GF-D8 (cell line): ENCODE measurements at regions not wholly inside any gene's neighbourhood (a gene's known extent, or its start where the extent isn't known, plus 50 kb on each side); places are given as distances from the start of the nearest gene placed in this dataset.
"Not testable (repeated sequence)": the region's sequence is repeated elsewhere in the genome, so short reads cannot be mapped to it uniquely, and the experiment has no call there.

ENCODE experiments used
- DNase-seq: peaks from one replicate; lab custom pipeline; 2025; lab: John Stamatoyannopoulos, UW

- no peak for DNase-seq
These were observed 348.3 kb downstream of the CGGBP1 start for GRCh38 chr3:87710511-87710910.

GRCh38 chr3:87710028-87710427 is 348.8 kb downstream of the CGGBP1 start:
- DNase-seq: no peak

- DNase-seq: no peak
These were observed 352.6 kb downstream of the CGGBP1 start for GRCh38 chr3:87706176-87706575.

DNA sequence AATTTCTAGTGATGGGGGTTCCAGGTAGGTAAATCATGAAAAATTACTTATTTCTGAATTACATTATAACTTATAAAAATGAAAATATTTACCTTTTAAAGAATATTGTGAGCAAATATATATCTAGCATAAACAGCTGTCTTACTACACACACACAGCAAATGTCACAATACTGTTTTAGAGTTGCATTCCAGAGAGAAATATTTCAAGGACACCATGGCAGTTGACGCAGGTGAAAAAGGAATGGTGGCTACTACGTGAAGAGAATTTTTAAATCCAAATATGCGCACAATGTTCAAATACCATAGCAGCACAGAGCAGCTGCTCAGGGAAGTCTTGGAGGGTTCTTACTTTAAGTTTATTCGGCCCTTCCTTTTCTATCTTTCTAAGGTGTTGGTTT is 356.2 kb downstream of the CGGBP1 start:
- DNase-seq: no peak

GRCh38 chr3:87696124-87697013 is 362.4 kb downstream of the CGGBP1 start:
- DNase-seq: no peak

GRCh38 chr3:87694678-87695077 is 364.1 kb downstream of the CGGBP1 start:
- no peak for DNase-seq

DNA sequence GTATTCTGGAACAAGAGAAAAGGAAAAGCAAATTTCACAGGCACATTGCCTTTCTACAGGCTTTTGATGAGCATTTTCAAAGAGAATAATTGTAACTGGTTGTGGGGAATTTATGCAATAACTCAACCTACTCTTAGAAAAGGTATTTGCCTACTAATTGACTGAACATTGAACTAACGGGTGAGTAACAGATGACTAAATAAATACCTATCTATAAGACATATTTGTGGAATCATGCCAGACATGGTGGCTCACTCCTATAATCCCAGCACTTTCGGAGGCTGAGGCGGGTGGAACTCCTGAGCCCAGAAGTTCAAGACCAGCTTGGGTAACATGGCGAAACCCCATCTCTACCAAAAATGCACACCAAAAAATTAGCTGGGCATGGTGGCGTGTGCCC is 367.7 kb downstream of the CGGBP1 start:
- DNase-seq: no peak

GRCh38 chr3:87678984-87679660 is 379.7 kb downstream of the CGGBP1 start:
- DNase-seq: not testable (repeated sequence)

- DNase-seq: no peak
These were observed 384.2 kb downstream of the CGGBP1 start for GRCh38 chr3:87674397-87675161.

DNA sequence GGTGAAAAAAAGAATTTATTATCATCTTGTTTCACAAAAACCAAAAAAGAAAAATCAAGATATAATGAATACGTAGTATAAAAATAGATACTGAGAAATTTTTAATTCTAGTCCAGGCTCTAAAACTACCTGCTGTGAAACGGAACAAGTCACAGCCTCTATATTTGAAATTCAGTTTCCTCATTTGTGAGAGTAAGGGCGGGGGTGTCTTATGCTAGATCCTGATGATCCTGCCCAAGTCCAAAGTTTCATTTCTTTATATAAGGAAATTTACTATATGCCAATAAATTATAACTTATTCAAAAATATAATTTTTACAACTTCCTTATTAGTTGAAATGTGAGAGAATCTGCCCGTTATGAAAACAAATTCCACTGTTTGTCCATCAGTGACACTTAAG is 385.7 kb downstream of the CGGBP1 start:
- no peak for DNase-seq

DNA sequence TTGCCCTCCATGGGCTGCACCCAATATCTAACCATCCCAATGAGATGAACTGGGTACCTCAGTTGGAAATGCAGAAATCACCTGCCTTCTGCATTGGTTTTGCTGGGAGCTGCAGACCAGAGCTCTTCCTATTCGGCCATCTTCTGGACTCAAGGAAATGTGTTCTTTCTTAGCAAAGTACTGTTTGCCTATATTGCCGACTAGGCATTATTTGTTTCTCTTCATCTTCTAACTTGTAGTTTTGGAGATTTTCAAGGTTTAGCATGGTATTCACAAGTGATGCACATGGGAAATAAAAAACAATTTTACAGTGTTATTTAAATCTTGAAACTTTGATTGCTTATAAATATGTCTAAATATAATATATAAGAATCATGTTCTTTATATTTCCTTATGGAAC is 377.8 kb upstream of the POU1F1 start:
- DNase-seq: no peak

GRCh38 chr3:87653138-87653537 is 376.8 kb upstream of the POU1F1 start:
- DNase-seq: not testable (repeated sequence)

DNA sequence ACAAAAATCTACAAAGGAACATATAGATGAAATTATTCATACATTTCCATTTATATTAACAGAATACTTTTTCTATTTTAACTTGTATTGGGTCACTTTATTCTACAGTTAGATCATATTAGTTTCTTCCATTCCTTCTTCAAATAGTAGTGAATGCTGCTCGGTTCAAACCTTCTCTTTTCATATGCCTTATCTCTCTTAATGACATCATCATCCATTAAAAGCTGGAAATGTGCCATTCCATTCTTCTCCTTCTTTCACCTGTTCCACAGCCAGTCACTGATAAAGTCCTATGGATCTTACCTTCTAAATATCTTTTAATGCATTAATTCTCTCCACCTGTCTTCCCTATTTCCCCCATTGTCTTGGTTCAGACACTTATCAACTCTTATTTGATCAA is 358.0 kb upstream of the POU1F1 start:
- DNase-seq: no peak

GRCh38 chr3:87627316-87627715 is 350.9 kb upstream of the POU1F1 start:
- no peak for DNase-seq

DNA sequence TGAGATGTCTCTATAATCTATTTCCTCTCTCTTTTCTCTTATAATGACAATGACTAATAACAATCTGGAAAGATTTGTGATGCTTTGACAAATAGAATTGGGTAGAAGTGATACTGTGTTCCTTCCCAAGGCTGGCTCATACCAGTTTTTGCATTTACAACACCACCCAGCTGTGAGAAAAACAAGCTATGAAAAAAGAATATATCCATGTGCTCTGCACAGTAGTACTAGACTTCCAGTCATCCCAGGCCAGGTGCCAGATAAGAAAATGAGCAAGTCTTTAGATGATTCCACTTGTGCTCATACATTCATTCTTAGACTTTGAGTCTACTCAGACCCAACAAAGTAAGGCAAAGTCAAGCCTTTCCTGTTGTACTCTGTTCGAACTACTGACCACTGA is 350.2 kb upstream of the POU1F1 start:
- DNase-seq: no peak

DNA sequence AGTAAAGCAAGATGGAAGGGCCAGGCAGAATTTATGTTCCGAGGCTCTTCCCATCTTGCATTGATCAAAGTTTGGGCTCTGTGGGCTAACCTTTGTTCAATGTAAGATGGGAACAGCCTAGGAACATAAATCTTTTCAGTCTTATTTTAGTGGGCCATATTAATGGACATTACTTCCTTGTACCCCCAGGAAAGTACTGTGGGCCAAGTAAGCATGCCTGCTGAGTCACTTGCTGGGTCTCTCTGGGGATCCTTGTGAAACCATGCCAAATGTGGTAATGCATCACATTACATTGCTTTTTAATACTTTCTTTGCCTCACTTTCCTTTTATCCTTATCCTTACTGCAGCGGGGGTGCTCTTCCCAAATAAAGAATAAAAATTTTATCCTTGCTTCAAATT is 349.5 kb upstream of the POU1F1 start:
- DNase-seq: no peak

DNA sequence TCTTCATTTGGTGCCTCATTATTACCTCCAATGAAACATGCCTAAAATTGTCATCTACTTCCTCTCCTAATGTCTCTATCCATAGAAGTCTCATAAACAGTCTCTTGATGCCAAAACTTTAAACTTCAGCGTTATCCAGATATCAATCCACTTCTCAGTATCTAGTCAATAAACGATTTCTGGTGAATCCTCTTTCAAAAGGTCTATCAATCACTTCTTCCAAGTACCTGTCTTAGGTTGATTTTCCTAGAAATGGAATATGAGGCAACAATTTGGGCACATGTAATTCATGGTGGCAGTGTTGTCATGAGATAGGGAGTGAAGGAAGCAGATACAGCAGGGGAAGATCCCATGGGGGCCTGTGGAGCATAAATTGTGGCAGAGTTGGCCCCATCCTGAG is 348.5 kb upstream of the POU1F1 start:
- DNase-seq: no peak

DNA sequence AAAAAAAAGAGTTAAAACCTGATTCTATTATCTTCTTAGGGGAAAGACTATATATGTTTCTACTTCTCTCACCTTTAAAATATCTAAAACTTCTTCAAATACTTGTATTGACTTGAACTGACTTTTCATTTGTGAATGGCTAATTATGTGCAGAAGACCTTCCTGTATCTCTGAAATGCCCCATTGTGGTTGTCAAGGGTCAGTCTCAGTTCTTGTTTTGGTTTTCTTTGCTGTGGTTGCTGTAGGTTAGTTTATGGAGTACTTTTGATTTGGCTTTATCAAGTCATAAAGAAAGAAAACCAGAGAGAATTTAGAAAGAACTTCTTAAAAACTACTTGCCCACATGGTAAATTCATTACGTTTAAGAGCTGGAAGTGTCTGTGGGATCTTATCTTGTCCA is 345.3 kb upstream of the POU1F1 start:
- DNase-seq: no peak

DNA sequence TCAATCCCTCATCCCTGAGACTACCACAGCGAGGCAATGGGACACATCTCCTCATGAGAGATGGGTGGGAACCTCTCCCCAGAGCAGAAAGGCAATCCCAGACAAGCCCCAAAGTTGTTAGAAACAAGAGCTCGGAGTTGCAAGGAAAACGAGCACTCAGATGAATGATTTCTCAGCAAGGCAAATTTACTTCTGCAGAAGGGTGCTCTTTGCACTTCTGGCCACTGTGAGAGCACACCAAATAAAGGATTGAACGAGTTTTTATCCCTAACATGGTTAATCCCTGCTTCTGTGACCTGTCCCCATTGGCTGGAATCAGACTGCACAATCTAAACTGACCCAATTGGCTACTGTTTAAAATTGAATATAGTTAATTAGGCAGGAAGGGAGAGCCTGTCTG is 339.1 kb upstream of the POU1F1 start:
- DNase-seq: no peak

DNA sequence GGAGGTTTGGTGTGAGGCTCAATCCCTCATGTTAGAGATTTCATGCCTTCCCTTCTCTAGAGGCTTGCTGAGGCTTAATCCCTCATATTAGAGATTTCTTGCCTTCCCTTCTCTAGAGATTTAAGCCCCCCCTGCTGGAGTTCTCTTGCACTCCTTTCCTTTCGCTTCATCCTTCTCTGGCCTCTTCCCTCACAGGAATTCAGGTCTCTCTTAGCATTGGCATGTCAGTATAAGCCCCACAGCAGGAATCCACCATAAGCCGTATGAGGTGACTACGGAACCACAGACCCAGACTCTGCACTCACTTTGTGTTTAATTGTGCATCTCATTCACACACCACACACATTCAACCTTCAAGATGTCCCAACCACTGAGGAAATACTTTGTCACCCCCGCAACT is 338.6 kb upstream of the POU1F1 start:
- DNase-seq: no peak

DNA sequence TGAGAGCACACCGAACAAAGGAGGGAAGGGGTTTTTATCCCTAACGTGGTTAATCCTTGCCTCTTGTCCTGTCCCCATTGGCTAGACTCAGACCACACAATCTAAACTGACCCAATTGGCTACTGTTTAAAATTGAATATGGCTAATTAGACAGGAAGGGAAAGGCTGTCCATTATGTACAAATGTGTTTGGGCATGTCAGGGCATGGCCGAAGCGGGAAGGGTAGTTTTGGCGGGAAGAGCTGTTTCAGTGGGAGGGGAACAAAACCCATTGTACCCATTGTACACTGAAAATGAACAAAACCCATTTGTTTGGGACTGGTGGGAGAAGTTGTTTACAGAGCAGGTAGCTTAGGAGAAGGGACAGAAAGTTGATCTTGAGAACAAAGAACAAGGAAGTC is 330.9 kb upstream of the POU1F1 start:
- no peak for DNase-seq

DNA sequence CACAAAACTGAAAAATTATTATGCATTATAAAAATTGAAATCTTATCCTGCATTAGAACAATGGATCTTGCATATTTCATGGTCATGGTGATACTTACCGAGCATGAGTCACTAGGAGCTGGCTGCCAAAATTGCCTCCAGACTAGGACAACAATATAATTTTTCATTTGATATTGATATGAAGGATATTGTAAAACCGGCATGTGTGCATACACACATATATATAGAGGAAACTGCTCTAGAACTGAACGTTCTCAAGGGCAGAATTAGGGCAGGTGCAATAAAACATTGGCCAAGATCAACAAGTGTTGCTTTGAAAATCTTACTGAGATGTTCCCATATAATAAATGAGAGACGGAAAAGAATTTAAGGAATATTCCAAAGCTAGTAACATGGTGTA is 319.4 kb upstream of the POU1F1 start:
- no peak for DNase-seq

DNA sequence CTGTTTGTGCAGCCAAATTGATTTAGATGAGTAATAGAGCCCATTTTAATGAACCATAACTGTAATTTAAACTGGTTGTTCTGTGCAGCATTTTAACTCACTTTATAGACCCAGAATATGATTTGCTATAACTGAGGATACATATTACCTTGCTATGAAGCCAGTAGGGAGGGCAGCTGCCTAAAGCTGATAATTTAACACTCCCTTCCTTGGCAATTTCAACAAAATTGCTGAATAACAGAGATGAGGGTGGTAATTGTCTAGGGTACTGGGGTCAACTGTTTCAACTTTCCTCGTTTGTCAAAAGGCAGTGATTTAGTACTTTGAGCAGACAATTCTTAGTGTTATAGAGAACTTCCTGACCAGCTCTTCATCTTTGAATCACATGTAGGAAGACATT is 304.9 kb upstream of the POU1F1 start:
- DNase-seq: no peak
